OCI-LY3 (cell line): ENCODE measurements at regions not wholly inside any gene's neighbourhood (a gene's known extent, or its start where the extent isn't known, plus 50 kb on each side); places are given as distances from the start of the nearest gene placed in this dataset.

Experiments
- H2AFZ ChIP-seq: fragments of 200-600, 300-600 bp; shearing (Covaris generic); 2 replicates; pipeline ENCODE4 v1.6.0; 2014; ENCODE audit warnings: antibody characterized with exemption, low read depth, low read length
- H3K27ac ChIP-seq: fragments of 200-600, 300-600 bp; sonication (generic); 2 replicates; pipeline ENCODE4 v1.5.1; 2014; ENCODE audit warnings: mild to moderate bottlenecking, low read length, moderate library complexity, mixed read lengths
- H3K27me3 ChIP-seq: fragments of 200-600, 300-600 bp; sonication (generic); 2 replicates; pipeline ENCODE4 v1.6.1; 2014; ENCODE audit warnings: low read depth, low read length, mixed read lengths
- H3K36me3 ChIP-seq: fragments of 200-600, 300-600 bp; sonication (generic); replicated peaks from 2 replicates; pipeline ENCODE3; 2014; ENCODE audit warnings: low read depth, low read length, mixed read lengths
- H3K4me1 ChIP-seq: fragments of 300-600, 200-600 bp; sonication (generic); 2 replicates; pipeline ENCODE4 v1.6.1; 2014; ENCODE audit warnings: low read length, mixed read lengths
- H3K4me2 ChIP-seq: fragments of 200-600, 300-600 bp; sonication (generic); 2 replicates; pipeline ENCODE4 v1.6.1; 2014; ENCODE audit warnings: low read length, mixed read lengths
- H3K4me3 ChIP-seq: fragments of 300-600, 200-600 bp; sonication (generic); 2 replicates; pipeline ENCODE4 v1.5.1; 2014; ENCODE audit warnings: antibody characterized with exemption, mild to moderate bottlenecking, low read length, moderate library complexity
- H3K79me2 ChIP-seq: fragments of 300-600, 200-600 bp; shearing (Covaris generic); 2 replicates; pipeline ENCODE4 v1.6.1; 2014; ENCODE audit warnings: mild to moderate bottlenecking, low read length, mixed read lengths
- H3K9ac ChIP-seq: fragments of 300-600, 200-600 bp; shearing (Covaris generic); 2 replicates; pipeline ENCODE4 v1.6.0; 2014; ENCODE audit warnings: mild to moderate bottlenecking, low read length, moderate library complexity
- H3K9me3 ChIP-seq: fragments of 200-600, 300-600 bp; shearing (Covaris generic); 2 replicates; pipeline ENCODE4 v1.6.1; 2014; ENCODE audit warnings: low read length, mixed read lengths; ENCODE audit not compliant: insufficient read depth
- H4K20me1 ChIP-seq: fragments of 200-600, 300-600 bp; sonication (generic); 2 replicates; pipeline ENCODE4 v1.6.1; 2016; ENCODE audit warnings: low read length, mixed read lengths; ENCODE audit not compliant: insufficient read depth
- CTCF ChIP-seq: fragments of 200-600, 300-600 bp; sonication (generic); IDR thresholded peaks from 2 replicates; pipeline ENCODE4 v1.5.1; 2014; ENCODE audit warnings: antibody characterized with exemption, low read length, low read depth
- EZH2phosphoT487 ChIP-seq: fragments of 200-600 bp; shearing (Covaris generic); IDR thresholded peaks from 2 replicates; pipeline ENCODE4 v1.6.1; 2018; ENCODE audit warnings: antibody characterized with exemption, mixed run types, low read depth

GRCh38 chr5:166823360-166823759 lies 1468.1 kb upstream of the WWC1 start:
- Histone ChIP-seq H3K4me2 (no peak overlapping the region), H3K4me3 (no peak overlapping the region), H4K20me1 (no peaks in the 10 kb centered on the region), H3K36me3 (no peaks in the 10 kb centered on the region), H3K4me1 (no peaks in the 10 kb centered on the region), H3K27ac (no peak overlapping the region), H2AFZ (no peak overlapping the region), H3K79me2 (no peaks in the 10 kb centered on the region), H3K27me3 (no peaks in the 10 kb centered on the region), H3K9ac (no peak overlapping the region), H3K9me3 (no peaks in the 10 kb centered on the region)
- TF ChIP-seq EZH2phosphoT487, result no peak

GRCh38 chr5:166834246-166834645 lies 1457.2 kb upstream of the WWC1 start:
- TF ChIP-seq CTCF (no peak), EZH2phosphoT487 (no peak)
- H3K27me3 ChIP-seq, result no peaks in the 10 kb centered on the region
- H3K79me2 ChIP-seq, result no peaks in the 10 kb centered on the region
- no peaks in the 10 kb centered on the region for H3K36me3 ChIP-seq
- no peak overlapping the region for H3K27ac ChIP-seq
- no peaks in the 10 kb centered on the region for H3K9me3 ChIP-seq
- no peak overlapping the region for H3K4me3 ChIP-seq
- H3K4me1 ChIP-seq, result no peaks in the 10 kb centered on the region
- H3K4me2 ChIP-seq, result no peak overlapping the region
- H2AFZ ChIP-seq, result no peak overlapping the region
- H4K20me1 ChIP-seq, result no peaks in the 10 kb centered on the region
- H3K9ac ChIP-seq, result no peak overlapping the region

GRCh38 chr5:166845044-166845443 lies 1446.4 kb upstream of the WWC1 start:
- H2AFZ ChIP-seq, result no peak overlapping the region
- no peaks in the 10 kb centered on the region for H3K36me3 ChIP-seq
- H3K4me2 ChIP-seq, result no peak overlapping the region
- no peak overlapping the region for H3K9ac ChIP-seq
- H3K79me2 ChIP-seq, result no peaks in the 10 kb centered on the region
- TF ChIP-seq CTCF, result no peak
- no peak for TF ChIP-seq EZH2phosphoT487
- no peaks in the 10 kb centered on the region for H3K4me1 ChIP-seq
- no peaks in the 10 kb centered on the region for H3K9me3 ChIP-seq
- no peaks in the 10 kb centered on the region for H4K20me1 ChIP-seq
- H3K27ac ChIP-seq, result no peak overlapping the region
- H3K4me3 ChIP-seq, result no peak overlapping the region
- H3K27me3 ChIP-seq, result no peaks in the 10 kb centered on the region

GRCh38 chr5:166856791-166857190 lies 1434.7 kb upstream of the WWC1 start:
- H3K27ac ChIP-seq, result no peak overlapping the region
- H4K20me1 ChIP-seq, result no peaks in the 10 kb centered on the region
- no peaks in the 10 kb centered on the region for H3K79me2 ChIP-seq
- H3K4me1 ChIP-seq, result no peaks in the 10 kb centered on the region
- no peak overlapping the region for H3K9ac ChIP-seq
- no peak for TF ChIP-seq EZH2phosphoT487
- no peak for TF ChIP-seq CTCF
- H3K36me3 ChIP-seq, result no peaks in the 10 kb centered on the region
- no peaks in the 10 kb centered on the region for H3K27me3 ChIP-seq
- no peak overlapping the region for H2AFZ ChIP-seq
- H3K4me2 ChIP-seq, result no peak overlapping the region
- H3K9me3 ChIP-seq, result no peaks in the 10 kb centered on the region
- H3K4me3 ChIP-seq, result no peak overlapping the region

- Histone ChIP-seq H3K9me3 (no peaks in the 10 kb centered on the region), H3K27ac (no peak overlapping the region), H4K20me1 (no peaks in the 10 kb centered on the region), H3K27me3 (no peaks in the 10 kb centered on the region), H3K9ac (no peak overlapping the region), H2AFZ (no peak overlapping the region), H3K4me1 (no peaks in the 10 kb centered on the region), H3K4me3 (no peak overlapping the region), H3K36me3 (no peaks in the 10 kb centered on the region), H3K4me2 (no peak overlapping the region), H3K79me2 (no peaks in the 10 kb centered on the region)
- TF ChIP-seq EZH2phosphoT487, result no peak
These were observed 1431.0 kb upstream of the WWC1 start for GRCh38 chr5:166860426-166860825.
